ENCODE measurements at regions not wholly inside any gene's neighbourhood (a gene's known extent, or its start where the extent isn't known, plus 50 kb on each side); places are given as distances from the start of the nearest gene placed in this dataset.
"Not testable (repeated sequence)": the region's sequence is repeated elsewhere in the genome, so short reads cannot be mapped to it uniquely, and the experiment has no call there.

- no peak for DNase-seq
These were observed 126.5 kb downstream of the ADSS2 start for GRCh38 chr1:244325056-244325758.

- no peak for DNase-seq
These were observed 125.0 kb downstream of the ADSS2 start for GRCh38 chr1:244326757-244327156.

GRCh38 chr1:244327533-244327932, 124.2 kb downstream of the ADSS2 start:
- DNase-seq, result no peak

GRCh38 chr1:244328476-244328875, 123.2 kb downstream of the ADSS2 start:
- DNase-seq, result no peak

- no peak for DNase-seq
These were observed 122.0 kb downstream of the ADSS2 start for GRCh38 chr1:244329591-244330317.

GRCh38 chr1:244330318-244330625, 121.4 kb downstream of the ADSS2 start:
- DNase-seq, result no peak

GRCh38 chr1:244332761-244333160, 118.9 kb downstream of the ADSS2 start:
- not testable (repeated sequence) for DNase-seq

GRCh38 chr1:244334315-244334714, 117.4 kb downstream of the ADSS2 start:
- DNase-seq, result not testable (repeated sequence)

- DNase-seq, result not testable (repeated sequence)
These were observed 116.9 kb downstream of the ADSS2 start for GRCh38 chr1:244334842-244335241.

- DNase-seq, result no peak
These were observed 116.3 kb downstream of the ADSS2 start for GRCh38 chr1:244335456-244335855.

GRCh38 chr1:244336232-244336899, 115.3 kb downstream of the ADSS2 start:
- DNase-seq, result no peak

GRCh38 chr1:244337839-244338238, 113.9 kb downstream of the ADSS2 start:
- no peak for DNase-seq

GRCh38 chr1:244339073-244339692, 112.5 kb downstream of the ADSS2 start:
- no peak for DNase-seq

- no peak for DNase-seq
These were observed 111.9 kb downstream of the ADSS2 start for GRCh38 chr1:244339776-244340175.

GRCh38 chr1:244340396-244340795, 111.3 kb downstream of the ADSS2 start:
- no peak for DNase-seq

- no peak for DNase-seq
These were observed 110.0 kb downstream of the ADSS2 start for GRCh38 chr1:244341455-244342450.

- no peak for DNase-seq
These were observed 107.7 kb downstream of the ADSS2 start for GRCh38 chr1:244344001-244344400.

GRCh38 chr1:244346972-244347618, 104.6 kb downstream of the ADSS2 start:
- no peak for DNase-seq

- no peak for DNase-seq
These were observed 103.8 kb downstream of the ADSS2 start for GRCh38 chr1:244347942-244348341.

GRCh38 chr1:244349103-244349531, 102.6 kb downstream of the ADSS2 start:
- DNase-seq, result no peak

GRCh38 chr1:244349581-244350001, 102.1 kb downstream of the ADSS2 start:
- no peak for DNase-seq

- no peak for DNase-seq
These were observed 101.7 kb downstream of the ADSS2 start for GRCh38 chr1:244350027-244350426.
